ENCODE measurements at regions not wholly inside any gene's neighbourhood (a gene's known extent, or its start where the extent isn't known, plus 50 kb on each side); places are given as distances from the start of the nearest gene placed in this dataset.
"Not testable (repeated sequence)": the region's sequence is repeated elsewhere in the genome, so short reads cannot be mapped to it uniquely, and the experiment has no call there.

GRCh38 chr4:100906973-100907372 is 389.2 kb upstream of the EMCN start:
- DNase-seq (ENCODE audit: low spot score): no peak

- not testable (repeated sequence) for DNase-seq (ENCODE audit: low spot score)
These were observed 383.1 kb upstream of the EMCN start for GRCh38 chr4:100900945-100901344.

DNA sequence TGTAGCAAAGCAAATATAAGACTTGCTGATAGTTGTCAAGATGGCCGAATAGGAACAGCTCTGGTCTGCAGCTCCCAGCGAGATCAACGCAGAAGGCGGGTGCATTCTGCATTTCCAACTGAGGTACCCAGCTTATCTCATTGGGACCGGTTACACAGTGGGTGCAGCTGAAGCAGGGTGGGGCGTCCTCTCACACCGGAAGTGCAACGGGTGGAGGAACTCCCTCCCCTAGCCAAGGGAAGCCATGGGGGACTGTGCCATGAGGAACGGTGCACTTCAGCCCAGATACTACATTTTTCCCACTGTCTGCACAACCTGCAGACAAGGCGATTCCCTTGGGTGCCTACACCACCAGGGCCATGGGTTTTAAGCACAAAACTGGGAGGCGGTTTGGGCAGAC is 382.3 kb upstream of the EMCN start:
- no peak for DNase-seq (ENCODE audit: low spot score)

DNA sequence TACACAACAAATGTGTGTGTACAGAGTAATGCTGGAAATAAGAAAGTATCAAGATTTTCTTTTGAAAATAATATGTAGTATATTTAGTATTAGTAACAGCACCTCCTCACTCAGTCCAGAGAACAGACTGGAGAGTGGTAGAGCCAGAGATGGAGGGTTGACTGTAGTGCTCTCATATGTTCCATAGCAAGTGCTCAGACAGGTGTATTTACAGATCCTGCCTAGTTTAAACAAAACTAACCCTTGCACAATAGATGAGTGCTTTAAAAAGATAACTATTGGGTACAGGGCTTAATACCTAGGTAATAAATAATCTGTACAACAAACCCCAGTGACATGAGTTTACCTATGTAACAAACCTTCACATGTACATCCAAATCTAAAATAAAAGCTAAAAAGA is 381.0 kb upstream of the EMCN start:
- DNase-seq (ENCODE audit: low spot score): no peak

- DNase-seq (ENCODE audit: low spot score): no peak
These were observed 377.9 kb upstream of the EMCN start for GRCh38 chr4:100895556-100896197.

- no peak for DNase-seq (ENCODE audit: low spot score)
These were observed 376.6 kb upstream of the EMCN start for GRCh38 chr4:100894339-100894870.

DNA sequence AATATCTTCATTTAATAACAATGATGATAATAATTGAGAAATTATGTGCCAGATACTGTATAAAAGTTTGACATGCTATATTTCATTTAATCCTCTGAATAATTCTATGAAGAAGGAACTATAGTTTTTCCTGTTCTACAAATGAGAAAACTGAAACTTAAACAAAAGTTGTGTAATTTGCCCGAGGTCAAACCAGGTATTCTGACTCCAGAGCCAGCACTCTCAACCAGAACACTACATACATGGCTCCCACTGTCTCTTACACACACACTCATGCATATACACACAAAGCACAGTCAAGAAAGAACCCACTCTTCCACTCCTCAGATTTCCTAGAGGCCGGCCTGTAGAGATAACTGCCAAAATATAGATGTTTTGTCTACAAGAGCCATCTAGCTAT is 374.0 kb upstream of the EMCN start:
- DNase-seq (ENCODE audit: low spot score): no peak

DNA sequence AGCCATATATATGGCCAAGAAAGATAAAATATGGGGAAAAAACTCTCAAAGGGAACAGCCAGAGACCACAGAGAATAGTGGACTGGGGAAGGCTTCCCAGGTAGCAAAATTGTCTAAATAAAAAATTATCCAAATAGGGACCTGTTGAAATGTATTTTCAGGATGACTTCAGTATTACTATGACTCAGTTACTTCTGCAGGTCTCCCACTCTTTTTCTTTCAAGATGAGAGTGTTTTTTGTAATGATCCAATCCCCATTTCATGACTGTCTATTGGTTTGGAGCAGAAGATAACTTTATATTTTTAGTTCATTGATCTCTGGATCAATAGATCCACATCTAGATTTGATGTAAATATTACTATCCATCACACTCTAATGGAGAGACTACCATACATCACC is 372.1 kb upstream of the EMCN start:
- no peak for DNase-seq (ENCODE audit: low spot score)

DNA sequence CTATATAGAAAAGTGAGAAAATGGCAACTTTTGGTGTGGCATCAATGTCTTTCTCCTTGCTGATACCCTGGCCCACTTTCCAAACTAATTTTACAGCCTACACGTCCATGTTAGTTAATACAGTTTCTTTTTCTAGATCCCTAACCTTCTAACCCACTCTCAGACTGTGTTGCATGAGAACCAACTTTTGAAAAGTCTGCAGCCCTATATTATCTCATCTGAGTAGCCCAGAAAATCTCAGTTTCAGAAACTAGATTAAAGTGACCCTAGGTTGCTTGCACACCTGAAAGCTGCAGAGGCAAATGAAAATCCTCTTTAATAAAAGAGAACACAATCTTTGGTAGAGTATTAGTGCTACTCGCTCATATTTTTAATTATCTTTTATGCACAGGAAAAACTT is 371.6 kb upstream of the EMCN start:
- DNase-seq (ENCODE audit: low spot score): no peak

- no peak for DNase-seq (ENCODE audit: low spot score)
These were observed 364.8 kb upstream of the EMCN start for GRCh38 chr4:100882661-100883060.

GRCh38 chr4:100881283-100881682 is 363.5 kb upstream of the EMCN start:
- DNase-seq (ENCODE audit: low spot score): no peak

DNA sequence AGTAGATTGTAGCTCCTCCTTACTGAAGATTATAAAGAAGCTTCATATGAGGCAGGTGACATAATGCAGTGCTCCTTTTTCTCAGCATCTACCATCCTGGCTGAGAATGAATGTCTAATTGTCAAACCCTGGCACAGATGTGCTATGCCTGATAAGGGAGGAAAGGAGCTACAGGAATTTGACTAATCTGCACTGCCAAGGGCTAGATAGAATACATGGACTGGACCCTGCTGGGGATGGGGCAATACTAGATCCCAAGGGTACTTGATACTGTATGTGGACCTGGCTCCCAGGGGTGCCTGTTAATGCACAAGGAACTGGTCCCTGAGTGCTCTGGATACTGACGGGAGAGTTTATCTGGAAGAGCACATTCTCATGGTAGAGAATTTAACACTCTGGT is 362.2 kb upstream of the EMCN start:
- DNase-seq (ENCODE audit: low spot score): no peak

DNA sequence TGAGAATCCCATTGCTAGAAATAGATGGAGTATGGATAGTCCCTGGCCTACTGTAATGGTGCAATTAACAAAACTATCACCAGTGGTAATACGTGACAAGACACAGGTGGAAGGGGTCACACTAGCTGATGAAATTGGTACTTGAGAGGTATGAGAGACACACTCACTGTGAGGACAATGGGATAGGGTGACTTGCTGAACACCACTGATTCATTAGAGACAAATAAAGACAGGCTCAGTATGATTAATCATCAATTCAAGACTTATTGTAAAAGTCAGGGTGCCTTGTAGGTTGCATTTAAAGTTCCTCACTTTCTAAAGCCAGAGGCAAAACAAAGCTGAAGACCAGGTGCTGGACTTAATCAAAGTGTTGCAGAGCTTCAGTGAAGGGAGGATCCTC is 361.6 kb upstream of the EMCN start:
- DNase-seq (ENCODE audit: low spot score): no peak

GRCh38 chr4:100876546-100876945 is 358.7 kb upstream of the EMCN start:
- DNase-seq (ENCODE audit: low spot score): no peak

DNA sequence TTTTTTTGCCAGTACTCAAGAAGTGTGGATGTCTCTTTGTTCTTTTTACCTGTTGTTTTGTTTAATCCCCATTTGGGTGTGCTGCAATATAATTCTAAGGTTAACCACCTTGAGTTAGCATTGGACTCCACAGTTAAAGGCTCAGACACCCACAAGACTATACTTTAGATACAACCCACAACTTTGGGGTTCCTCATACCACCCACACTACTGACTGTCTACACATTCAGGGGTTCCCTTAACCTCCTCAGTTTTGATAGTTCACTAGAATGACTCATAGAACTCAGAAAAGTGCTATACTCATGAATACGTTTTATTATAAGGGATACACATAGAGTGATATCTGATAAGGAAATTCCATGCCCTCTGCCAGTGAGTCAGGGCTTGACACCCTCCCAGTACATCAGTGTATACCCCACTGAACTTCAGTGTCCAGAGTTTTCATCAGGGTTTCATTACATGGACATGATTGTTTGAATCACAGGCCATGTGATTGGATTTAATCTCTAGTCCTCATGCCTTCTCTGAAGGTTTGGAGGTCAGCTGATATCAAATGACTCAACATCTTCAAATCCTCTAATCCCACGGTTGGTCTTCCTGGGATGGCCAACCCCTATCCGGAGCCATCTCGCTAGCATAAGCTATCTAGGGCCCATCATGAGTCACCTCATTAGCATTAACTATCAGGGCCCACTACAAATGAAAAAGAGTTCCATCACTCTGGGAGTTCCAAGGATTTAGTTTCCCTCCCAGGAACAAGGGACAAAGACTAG is 357.7 kb upstream of the EMCN start:
- DNase-seq (ENCODE audit: low spot score): no peak

DNA sequence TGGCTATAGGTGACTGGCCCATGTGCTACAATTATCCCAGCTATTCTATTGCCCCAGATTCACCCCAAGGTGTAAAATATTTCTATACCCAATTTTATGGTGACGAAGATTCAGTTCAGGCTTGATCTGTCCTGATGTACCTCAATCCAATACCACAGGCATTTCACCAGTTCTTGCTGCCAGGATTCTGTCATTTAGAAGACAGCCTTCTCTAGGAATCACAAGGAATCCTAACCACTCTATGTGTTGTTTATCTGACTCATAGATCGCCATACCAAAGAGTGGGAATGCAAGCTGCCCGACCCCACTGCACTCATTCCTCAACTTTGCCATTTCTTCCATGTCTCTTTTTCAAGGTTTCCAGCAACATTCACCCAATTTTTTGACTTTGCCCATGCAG is 355.0 kb upstream of the EMCN start:
- DNase-seq (ENCODE audit: low spot score): no peak

DNA sequence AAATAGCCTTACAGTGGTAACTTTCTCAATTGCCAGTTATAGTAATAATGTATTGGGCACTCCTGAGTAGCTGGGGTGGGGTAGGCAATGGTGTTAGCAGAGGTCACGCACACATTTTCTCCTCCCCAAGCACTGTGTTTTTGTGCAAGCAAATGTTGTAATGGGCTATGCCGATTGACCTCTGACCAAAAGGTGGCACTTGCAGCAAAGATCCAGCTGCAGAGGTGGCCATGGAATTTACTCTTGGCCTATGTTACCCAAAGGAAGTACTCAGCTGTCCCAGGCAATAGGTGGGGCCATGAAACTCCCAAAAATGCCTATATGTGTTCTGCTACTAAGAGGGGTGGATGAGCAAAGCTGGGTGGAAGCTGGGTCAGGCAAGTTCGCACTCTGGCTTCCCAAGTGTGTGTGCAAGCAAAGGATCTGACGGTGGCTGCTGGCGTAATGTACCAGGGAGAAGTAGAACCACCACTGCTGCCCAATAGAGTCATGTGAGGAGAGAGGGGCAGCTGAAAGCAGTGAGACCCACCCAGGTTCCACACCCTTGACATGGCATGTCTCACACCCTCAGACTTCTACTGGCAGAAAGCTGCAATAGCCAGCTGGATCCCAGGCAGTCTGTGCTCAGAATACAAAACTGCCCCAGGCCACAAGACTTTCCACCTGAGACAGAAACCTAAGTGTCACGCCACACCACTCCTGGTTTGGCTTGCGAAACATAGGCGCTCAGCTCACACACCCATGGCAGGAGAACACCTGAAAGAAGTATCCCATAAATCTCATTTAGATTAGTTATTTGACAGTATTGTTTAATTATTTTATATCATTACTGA is 353.3 kb upstream of the EMCN start:
- DNase-seq (ENCODE audit: low spot score): no peak

DNA sequence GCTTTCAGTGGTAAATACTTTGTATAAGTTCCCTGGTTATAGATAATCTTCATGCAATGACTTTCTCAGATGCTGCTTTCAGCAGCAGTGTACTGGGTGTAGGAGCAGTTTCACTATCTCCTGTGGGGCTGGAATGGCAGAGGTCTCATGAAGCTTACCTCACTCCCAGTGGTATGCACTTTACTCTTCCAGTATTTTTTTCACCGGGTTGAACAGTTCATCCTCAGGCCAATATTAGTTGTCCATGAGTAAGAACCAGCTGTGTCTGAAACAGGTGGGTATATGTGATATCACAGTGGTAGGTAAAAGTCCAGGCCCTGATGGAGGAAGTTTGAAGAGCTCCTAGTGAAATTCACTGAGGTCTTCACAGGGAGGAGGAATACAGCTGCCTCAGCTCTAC is 351.5 kb upstream of the EMCN start:
- DNase-seq (ENCODE audit: low spot score): no peak

DNA sequence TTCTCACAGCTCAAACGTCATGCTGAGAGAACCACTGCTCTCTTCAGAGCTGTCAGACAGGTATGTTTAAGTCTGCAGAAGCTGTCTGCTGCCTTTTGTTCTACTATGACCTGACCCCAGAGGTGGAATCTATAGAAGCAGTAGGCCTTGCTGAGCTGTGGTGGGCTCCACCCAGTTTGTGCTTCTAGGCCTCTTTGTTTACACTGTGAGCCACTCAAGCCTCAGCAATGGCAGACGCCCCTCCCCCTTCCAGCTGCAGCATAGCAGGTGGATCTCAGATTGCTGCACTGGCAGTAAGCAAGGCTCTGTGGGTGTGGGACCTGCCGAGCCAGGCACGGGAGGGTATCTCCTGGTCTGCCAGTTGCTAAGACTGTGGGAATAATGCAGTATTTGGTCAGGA is 350.5 kb upstream of the EMCN start:
- not testable (repeated sequence) for DNase-seq (ENCODE audit: low spot score)

- no peak for DNase-seq (ENCODE audit: low spot score)
These were observed 334.5 kb upstream of the EMCN start for GRCh38 chr4:100852326-100852725.

DNA sequence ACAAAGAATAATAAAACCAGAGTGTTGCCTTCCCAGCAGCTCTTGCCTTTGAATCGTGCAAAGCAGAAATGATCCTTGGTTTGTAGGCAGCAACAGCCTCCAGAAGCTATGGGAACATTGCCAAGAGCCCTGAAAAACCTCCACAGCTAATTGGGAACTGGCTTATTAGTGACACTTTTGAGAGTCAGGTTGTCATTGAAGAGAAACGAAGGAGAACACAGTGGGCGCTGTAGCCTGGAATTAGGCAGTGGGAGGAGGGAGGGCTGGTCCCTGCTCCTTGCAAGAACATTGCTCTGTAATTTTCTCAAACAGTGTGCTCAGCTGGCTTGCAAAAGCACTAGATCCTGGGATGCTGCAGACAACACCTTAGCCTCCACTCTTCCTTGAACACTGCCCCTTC is 331.5 kb upstream of the EMCN start:
- DNase-seq (ENCODE audit: low spot score): peak; percentile 33

DNA sequence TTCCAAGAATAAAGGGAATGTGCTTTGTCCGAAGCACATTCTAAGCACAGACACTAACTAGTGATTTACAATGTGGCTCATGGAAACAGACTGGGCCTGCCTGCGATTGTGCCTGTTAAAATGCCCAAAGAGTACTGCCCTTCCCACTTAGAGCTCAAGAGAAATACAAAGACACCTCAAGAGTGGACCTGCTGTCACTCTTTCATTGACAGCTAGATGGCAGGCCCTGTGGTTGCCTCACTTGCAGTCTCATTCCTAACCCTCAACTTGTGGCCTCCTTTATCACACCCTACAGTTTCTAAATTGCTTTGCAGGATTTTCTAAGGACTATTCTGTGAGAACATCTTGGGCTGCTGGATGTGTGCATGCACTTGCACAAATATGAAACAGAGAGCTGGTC is 331.0 kb upstream of the EMCN start:
- peak; percentile 23 for DNase-seq (ENCODE audit: low spot score)

- no peak for DNase-seq (ENCODE audit: low spot score)
These were observed 326.1 kb upstream of the EMCN start for GRCh38 chr4:100843910-100844309.
